IgD-negative memory B cell (primary cell): ENCODE measurements at regions not wholly inside any gene's neighbourhood (a gene's known extent, or its start where the extent isn't known, plus 50 kb on each side); places are given as distances from the start of the nearest gene placed in this dataset.
A peak's percentile ranks its signal among the peaks of the same experiment; 100 is the strongest.

Experiments used
- H3K27ac Mint-ChIP-seq, 3 donors: one replicate each; pipeline ENCODE4 v1.8.0; 2020 to 2022; ENCODE audit warnings: mild to moderate bottlenecking in 3 of 3, mixed read lengths in 3 of 3, moderate library complexity in 1 of 3
- H3K27me3 Mint-ChIP-seq: one replicate; pipeline ENCODE4 v1.8.0; 2021; ENCODE audit warnings: mixed read lengths
- H3K36me3 Mint-ChIP-seq: one replicate; pipeline ENCODE4 v1.8.0; 2020; ENCODE audit warnings: mild to moderate bottlenecking, mixed read lengths
- H3K4me1 Mint-ChIP-seq, 3 donors: one replicate each; pipeline ENCODE4 v1.8.0; 2020 to 2022; ENCODE audit warnings: mixed read lengths in 3 of 3, mild to moderate bottlenecking in 1 of 3
- H3K4me3 Mint-ChIP-seq, 4 donors: one replicate each; pipeline ENCODE4 v1.8.0; 2020 to 2022; ENCODE audit warnings: mild to moderate bottlenecking in 4 of 4, mixed read lengths in 4 of 4, moderate library complexity in 3 of 4
- H3K9me3 Mint-ChIP-seq, 3 donors: one replicate each; pipeline ENCODE4 v1.8.0; 2020 to 2021; ENCODE audit warnings: mixed read lengths in 3 of 3, mild to moderate bottlenecking in 1 of 3

DNA sequence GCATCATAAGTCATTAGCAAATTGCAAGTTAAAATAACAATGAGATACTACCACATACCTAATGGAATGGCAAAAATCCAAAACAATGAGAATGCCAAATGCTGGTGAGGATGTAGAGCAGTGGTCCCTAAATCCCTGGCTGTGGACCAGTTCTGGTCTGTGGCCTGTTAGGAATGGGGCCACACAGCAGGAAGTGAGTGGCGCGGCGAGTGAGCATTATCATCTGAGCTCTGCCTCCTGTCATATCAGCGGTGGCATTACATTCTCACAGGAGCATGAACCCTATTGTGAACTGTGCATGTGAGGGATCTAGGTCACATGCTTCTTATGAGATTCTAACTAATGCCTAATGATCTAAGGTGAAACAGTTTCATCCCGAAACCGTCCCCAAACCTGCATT, 1694.4 kb downstream of the EFNB2 start:
- Mint-ChIP-seq H3K9me3 (peaks cover 0 to 4% (median 0%) of the 10 kb centered on the region in 3 donors), H3K36me3 (no peaks in the 10 kb centered on the region), H3K27ac (no peak overlapping the region), H3K4me1 (no peaks in the 10 kb centered on the region), H3K27me3 (peaks cover 2% of the 10 kb centered on the region), H3K4me3 (no peak overlapping the region)

DNA sequence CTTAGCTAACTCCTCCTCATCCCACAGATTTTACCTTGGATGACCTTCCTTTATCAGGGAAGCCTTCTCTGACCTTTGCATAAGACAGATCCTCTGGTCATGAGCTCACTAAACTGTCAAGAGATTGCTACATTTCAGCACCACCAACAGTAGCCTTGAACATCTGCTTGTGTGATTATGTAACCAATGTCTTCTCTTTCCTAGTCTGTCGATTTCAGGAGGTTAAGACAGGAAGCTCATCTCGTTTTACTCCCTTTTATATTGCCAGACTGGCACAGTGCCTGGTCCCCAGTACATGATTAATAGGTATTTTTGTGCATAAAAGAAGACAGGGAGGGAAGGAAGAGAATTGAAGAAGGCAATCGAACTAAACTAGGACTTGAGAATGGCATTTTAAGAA, 1697.7 kb downstream of the EFNB2 start:
- H3K4me1 Mint-ChIP-seq: no peaks in the 10 kb centered on the region

GRCh38 chr13:104833221-104833620, 1702.2 kb downstream of the EFNB2 start:
- H3K36me3 Mint-ChIP-seq: no peaks in the 10 kb centered on the region
- H3K9me3 Mint-ChIP-seq: peaks cover 0 to 2% (median 0%) of the 10 kb centered on the region in 3 donors
- no peaks in the 10 kb centered on the region for H3K27me3 Mint-ChIP-seq
- no peak overlapping the region for H3K4me3 Mint-ChIP-seq
- no peaks in the 10 kb centered on the region for H3K4me1 Mint-ChIP-seq
- no peak overlapping the region for H3K27ac Mint-ChIP-seq

More for the DNA sequence above, 1697.7 kb downstream of the EFNB2 start:
- Mint-ChIP-seq H3K36me3 (no peaks in the 10 kb centered on the region), H3K9me3 (no peaks in the 10 kb centered on the region), H3K4me3 (no peak overlapping the region), H3K27me3 (no peaks in the 10 kb centered on the region), H3K27ac (no peak overlapping the region)

- Mint-ChIP-seq H3K4me3 (no peak overlapping the region), H3K27ac (no peak overlapping the region), H3K9me3 (peaks cover 0 to 3% (median 0%) of the 10 kb centered on the region in 3 donors)
Observed at GRCh38 chr13:104832231-104832630, 1703.2 kb downstream of the EFNB2 start.

DNA sequence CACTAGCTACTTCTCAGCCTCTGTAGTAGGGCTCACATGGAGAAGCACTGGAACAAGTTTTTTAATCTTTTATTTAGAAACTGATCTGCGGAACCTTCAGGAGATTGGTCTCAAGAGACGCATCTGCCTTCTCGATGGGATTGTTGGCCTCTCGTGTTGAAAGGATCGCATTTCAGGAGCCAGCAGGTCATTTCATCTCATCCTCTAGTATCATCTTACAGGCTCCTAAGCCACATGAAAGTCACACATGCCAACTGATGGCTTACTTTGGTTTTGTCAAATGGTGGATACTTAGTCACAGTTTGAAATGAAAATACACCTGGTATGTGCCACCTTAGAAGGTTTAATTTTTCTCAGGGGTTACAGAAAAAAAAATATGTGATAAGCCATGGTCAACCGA, 1703.6 kb downstream of the EFNB2 start:
- H3K27me3 Mint-ChIP-seq: no peaks in the 10 kb centered on the region
- H3K4me3 Mint-ChIP-seq: no peak overlapping the region
- no peak overlapping the region for H3K27ac Mint-ChIP-seq
- no peaks in the 10 kb centered on the region for H3K36me3 Mint-ChIP-seq
- no peaks in the 10 kb centered on the region for H3K4me1 Mint-ChIP-seq
- H3K9me3 Mint-ChIP-seq: peaks cover 0 to 5% (median 0%) of the 10 kb centered on the region in 3 donors

More at GRCh38 chr13:104832231-104832630, 1703.2 kb downstream of the EFNB2 start:
- Mint-ChIP-seq H3K36me3 (no peaks in the 10 kb centered on the region), H3K27me3 (no peaks in the 10 kb centered on the region), H3K4me1 (no peaks in the 10 kb centered on the region)

GRCh38 chr13:104823709-104824108, 1711.8 kb downstream of the EFNB2 start:
- no peak overlapping the region for H3K27ac Mint-ChIP-seq
- H3K27me3 Mint-ChIP-seq: no peaks in the 10 kb centered on the region
- peaks cover 2 to 13% (median 10%) of the 10 kb centered on the region in 3 donors for H3K9me3 Mint-ChIP-seq
- no peak overlapping the region for H3K4me3 Mint-ChIP-seq
- no peaks in the 10 kb centered on the region for H3K36me3 Mint-ChIP-seq
- H3K4me1 Mint-ChIP-seq: no peaks in the 10 kb centered on the region

DNA sequence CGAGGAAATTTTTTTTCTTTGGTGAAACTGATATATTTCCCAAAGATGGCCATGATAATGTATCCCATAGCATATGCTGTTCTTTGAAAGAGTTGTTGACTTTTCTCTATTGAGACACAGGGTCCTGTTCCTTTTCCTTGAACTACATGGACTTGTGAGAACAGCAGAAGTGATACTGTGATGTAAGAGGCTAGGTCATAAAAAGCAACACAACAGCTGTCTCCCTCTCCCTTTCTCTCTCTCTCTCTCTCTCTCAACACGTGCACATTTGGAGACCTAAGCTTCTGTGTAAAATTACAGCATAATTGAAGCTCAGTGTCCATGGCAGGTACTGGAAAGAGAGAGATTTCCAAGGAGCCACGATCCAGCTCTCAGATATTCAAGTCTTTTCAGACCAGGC, 1712.4 kb downstream of the EFNB2 start:
- Mint-ChIP-seq H3K27me3 (no peaks in the 10 kb centered on the region), H3K4me3 (no peak overlapping the region)

GRCh38 chr13:104817271-104817670, 1718.2 kb downstream of the EFNB2 start:
- Mint-ChIP-seq H3K9me3 (peaks cover 0 to 12% (median 9%) of the 10 kb centered on the region in 3 donors), H3K36me3 (no peaks in the 10 kb centered on the region), H3K27ac (no peak overlapping the region), H3K4me1 (no peaks in the 10 kb centered on the region), H3K4me3 (no peak overlapping the region), H3K27me3 (no peaks in the 10 kb centered on the region)

More for the DNA sequence above, 1712.4 kb downstream of the EFNB2 start:
- Mint-ChIP-seq H3K4me1 (no peaks in the 10 kb centered on the region), H3K9me3 (peaks cover 2 to 13% (median 10%) of the 10 kb centered on the region in 3 donors), H3K27ac (no peak overlapping the region), H3K36me3 (no peaks in the 10 kb centered on the region)

DNA sequence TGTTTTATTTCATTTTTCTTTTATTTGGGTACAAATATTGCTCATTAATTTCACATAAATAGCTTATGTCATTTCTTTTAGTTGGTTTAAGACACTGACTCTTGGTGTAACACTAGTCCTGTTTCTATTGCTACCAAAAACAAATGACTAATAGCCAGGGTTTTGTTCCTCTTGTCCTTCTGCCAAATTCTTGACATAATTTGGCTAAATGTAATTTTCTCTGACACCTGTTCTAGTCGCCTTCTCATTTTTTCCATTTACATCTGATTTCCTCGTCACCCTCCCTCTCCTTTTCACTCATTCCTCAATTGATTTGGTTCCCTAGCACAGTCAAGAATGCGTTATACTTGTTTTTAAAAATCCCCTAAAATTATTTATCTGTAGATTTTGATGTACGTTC, 1718.7 kb downstream of the EFNB2 start:
- Mint-ChIP-seq H3K9me3 (peaks cover 0 to 13% (median 9%) of the 10 kb centered on the region in 3 donors), H3K27me3 (no peaks in the 10 kb centered on the region), H3K4me3 (no peak overlapping the region), H3K36me3 (no peaks in the 10 kb centered on the region), H3K4me1 (no peaks in the 10 kb centered on the region), H3K27ac (no peak overlapping the region)

GRCh38 chr13:104810242-104810641, 1725.2 kb downstream of the EFNB2 start:
- peaks cover 3% of the 10 kb centered on the region for H3K36me3 Mint-ChIP-seq

DNA sequence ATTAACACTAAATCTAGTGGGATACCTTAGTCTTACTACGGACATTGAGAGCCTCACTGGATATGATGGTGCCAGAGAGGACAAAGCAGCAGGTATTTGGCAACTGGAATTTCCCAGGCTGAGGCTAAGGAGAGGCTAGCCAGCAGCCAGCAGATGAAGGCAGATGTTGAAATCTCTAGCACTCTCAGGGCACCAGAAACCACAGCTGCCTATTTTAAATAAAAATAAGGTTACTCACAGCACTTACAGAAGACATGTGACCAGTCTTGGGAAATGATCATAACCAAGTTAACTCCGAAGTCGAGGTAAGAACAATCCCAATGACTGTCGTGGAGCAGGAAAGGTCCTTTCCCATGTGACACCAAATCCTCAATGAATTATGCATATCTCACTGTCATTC, 1726.0 kb downstream of the EFNB2 start:
- no peak overlapping the region for H3K27ac Mint-ChIP-seq
- H3K36me3 Mint-ChIP-seq: peaks cover 3% of the 10 kb centered on the region
- peaks cover 0 to 8% (median 5%) of the 10 kb centered on the region in 3 donors for H3K9me3 Mint-ChIP-seq
- H3K27me3 Mint-ChIP-seq: no peaks in the 10 kb centered on the region
- H3K4me1 Mint-ChIP-seq: no peaks in the 10 kb centered on the region
- H3K4me3 Mint-ChIP-seq: no peak overlapping the region

More at GRCh38 chr13:104810242-104810641, 1725.2 kb downstream of the EFNB2 start:
- Mint-ChIP-seq H3K9me3 (peaks cover 0 to 8% (median 5%) of the 10 kb centered on the region in 3 donors), H3K4me1 (no peaks in the 10 kb centered on the region), H3K27me3 (no peaks in the 10 kb centered on the region), H3K4me3 (no peak overlapping the region), H3K27ac (peak overlapping the region in 1 of 3 donors; percentile 7)

- Mint-ChIP-seq H3K27ac (no peak overlapping the region), H3K9me3 (peaks cover 0 to 5% (median 0%) of the 10 kb centered on the region in 3 donors), H3K27me3 (no peaks in the 10 kb centered on the region), H3K4me3 (no peak overlapping the region), H3K4me1 (no peaks in the 10 kb centered on the region), H3K36me3 (peaks cover 4% of the 10 kb centered on the region)
Observed at GRCh38 chr13:104805346-104805745, 1730.1 kb downstream of the EFNB2 start.

- Mint-ChIP-seq H3K36me3 (peaks cover 2% of the 10 kb centered on the region), H3K9me3 (no peaks in the 10 kb centered on the region), H3K4me1 (no peaks in the 10 kb centered on the region), H3K4me3 (no peak overlapping the region), H3K27ac (no peak overlapping the region), H3K27me3 (no peaks in the 10 kb centered on the region)
Observed at GRCh38 chr13:104799152-104799551, 1732.9 kb upstream of the SLC10A2 start.

- Mint-ChIP-seq H3K27ac (no peak overlapping the region), H3K27me3 (no peaks in the 10 kb centered on the region), H3K9me3 (no peaks in the 10 kb centered on the region), H3K4me1 (no peaks in the 10 kb centered on the region), H3K4me3 (no peak overlapping the region), H3K36me3 (peaks cover 2% of the 10 kb centered on the region)
Observed at GRCh38 chr13:104798486-104798885, 1732.3 kb upstream of the SLC10A2 start.

GRCh38 chr13:104796581-104796980, 1730.4 kb upstream of the SLC10A2 start:
- no peaks in the 10 kb centered on the region for H3K27me3 Mint-ChIP-seq
- H3K36me3 Mint-ChIP-seq: peaks cover 1% of the 10 kb centered on the region
- no peak overlapping the region for H3K4me3 Mint-ChIP-seq
- no peaks in the 10 kb centered on the region for H3K4me1 Mint-ChIP-seq
- H3K27ac Mint-ChIP-seq: no peak overlapping the region
- no peaks in the 10 kb centered on the region for H3K9me3 Mint-ChIP-seq

DNA sequence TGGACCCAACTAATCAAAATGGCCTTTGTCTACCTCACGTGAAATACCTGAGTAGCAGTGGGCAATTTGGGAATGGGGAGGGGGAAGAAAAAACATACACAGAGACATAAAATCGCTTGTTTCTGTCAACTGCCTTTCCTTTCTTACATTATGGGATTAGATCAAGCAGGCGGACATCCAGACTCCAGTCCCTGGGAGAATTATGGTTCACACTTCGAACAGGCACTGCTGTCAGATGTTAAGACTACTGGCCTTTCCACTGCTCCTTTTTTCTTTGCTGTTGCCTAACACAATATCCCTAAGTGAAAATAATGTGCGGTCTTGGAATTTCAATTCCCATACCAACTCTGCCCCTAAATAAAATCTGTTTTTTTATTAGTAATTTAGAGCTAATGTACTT, 1719.7 kb upstream of the SLC10A2 start:
- Mint-ChIP-seq H3K27ac (no peak overlapping the region), H3K4me3 (no peak overlapping the region), H3K9me3 (peaks cover 0 to 1% (median 0%) of the 10 kb centered on the region in 3 donors), H3K36me3 (no peaks in the 10 kb centered on the region), H3K27me3 (peaks cover 2% of the 10 kb centered on the region), H3K4me1 (no peaks in the 10 kb centered on the region)
